Left lung (tissue), 4 donors: ENCODE measurements at regions not wholly inside any gene's neighbourhood (a gene's known extent, or its start where the extent isn't known, plus 50 kb on each side); places are given as distances from the start of the nearest gene placed in this dataset.

ENCODE experiments used
- ATAC-seq: fragments of 200-7000 bp; cut with Tn5 transposase; one replicate; pipeline ENCODE4 v1.9.1; 2020; ENCODE audit warnings: moderate library complexity
- DNase-seq, 4 donors: peaks; one replicate each; pipeline ENCODE4 v3.0.0-alpha.2; 2013 to 2020
- H3K27ac ChIP-seq, 2 donors: fragments of 200-600 bp; sonication (generic) in 1 of 2; one replicate each; pipeline versions ENCODE4 v1.5.0 to v1.8.0; 2020 to 2021
- H3K27me3 ChIP-seq, 2 donors: fragments of 200-600 bp; sonication (generic) in 1 of 2; one replicate each; pipeline versions ENCODE4 v1.5.0 to v1.8.0; 2020 to 2021
- H3K36me3 ChIP-seq, 2 donors: fragments of 200-600 bp; sonication (generic) in 1 of 2; one replicate each; pipeline versions ENCODE4 v1.5.0 to v1.8.0; 2020 to 2021
- H3K4me1 ChIP-seq, 2 donors: fragments of 200-600 bp; one replicate each; pipeline ENCODE4 v1.8.0; 2021
- H3K4me3 ChIP-seq, 2 donors: fragments of 200-600 bp; sonication (generic) in 1 of 2; one replicate each; pipeline versions ENCODE4 v1.5.0 to v1.8.0; 2020 to 2021; ENCODE audit warnings: mild to moderate bottlenecking in 1 of 2
- H3K9me3 ChIP-seq, 2 donors: fragments of 200-600 bp; sonication (generic) in 1 of 2; one replicate each; pipeline versions ENCODE4 v1.5.0 to v1.8.0; 2020 to 2021
- CTCF ChIP-seq, 2 donors: fragments of 200-600 bp; sonication (generic) in 1 of 2; IDR thresholded peaks; one replicate each; pipeline versions ENCODE4 v1.5.0 to v1.8.0; 2021; ENCODE audit warnings: antibody characterized with exemption in 2 of 2
- intact Hi-C, 2 donors: fragments of 100-400 bp; cut with DNase I; formaldehyde crosslinking; loops; one replicate each; pipeline versions ENCODE4 v1.11.2 to v1.14.2; 2022
- donor health status: DM: no; HTN: yes; CAD: no.
- donor health status: DM: no; HTN: no; CAD: no.

- no peak overlapping the region for H3K27ac ChIP-seq
- peaks cover 0 to 6% of the 10 kb centered on the region in 2 donors for H3K9me3 ChIP-seq
- peaks cover 0 to 3% of the 10 kb centered on the region in 2 donors for H3K4me1 ChIP-seq
- H3K27me3 ChIP-seq, result no peaks in the 10 kb centered on the region
- ATAC-seq (no peak), DNase-seq (no peak)
- intact Hi-C loops, result no loop called here
- no peak for TF ChIP-seq CTCF (IDR thresholded peaks at IDR 0.05)
- no peak overlapping the region for H3K4me3 ChIP-seq
- no peaks in the 10 kb centered on the region for H3K36me3 ChIP-seq
Measured at GRCh38 chr21:16740511-16740910, 772.3 kb upstream of the CXADR start.

GRCh38 chr21:16741141-16741665, 771.6 kb upstream of the CXADR start:
- Histone ChIP-seq H3K27ac (no peak overlapping the region), H3K4me1 (peaks cover 0 to 3% of the 10 kb centered on the region in 2 donors), H3K9me3 (no peaks in the 10 kb centered on the region), H3K36me3 (no peaks in the 10 kb centered on the region), H3K4me3 (no peak overlapping the region), H3K27me3 (no peaks in the 10 kb centered on the region)
- TF ChIP-seq CTCF (IDR thresholded peaks at IDR 0.05), result no peak
- no peak for DNase-seq
- ATAC-seq, result peak; percentile 33
- intact Hi-C loops, result no loop called here

- ATAC-seq (peak; percentile 72), DNase-seq (peak in 3 of 4 donors; percentile 32 to 77 (median 42))
- no peak overlapping the region for H3K4me3 ChIP-seq
- peaks cover 0 to 3% of the 10 kb centered on the region in 2 donors for H3K4me1 ChIP-seq
- no peaks in the 10 kb centered on the region for H3K36me3 ChIP-seq
- intact Hi-C loops, result no loop called here
- TF ChIP-seq CTCF (IDR thresholded peaks at IDR 0.05), result no peak
- H3K27me3 ChIP-seq, result no peaks in the 10 kb centered on the region
- no peak overlapping the region for H3K27ac ChIP-seq
- H3K9me3 ChIP-seq, result no peaks in the 10 kb centered on the region
Measured at GRCh38 chr21:16742131-16742641, 770.7 kb upstream of the CXADR start.

GRCh38 chr21:16742741-16743140, 770.1 kb upstream of the CXADR start:
- Histone ChIP-seq H3K9me3 (no peaks in the 10 kb centered on the region), H3K27ac (no peak overlapping the region), H3K4me1 (peaks cover 0 to 3% of the 10 kb centered on the region in 2 donors), H3K36me3 (no peaks in the 10 kb centered on the region), H3K4me3 (no peak overlapping the region), H3K27me3 (no peaks in the 10 kb centered on the region)
- intact Hi-C loops, result no loop called here
- no peak for TF ChIP-seq CTCF (IDR thresholded peaks at IDR 0.05)
- DNase-seq (no peak), ATAC-seq (no peak)

GRCh38 chr21:16743317-16743716, 769.5 kb upstream of the CXADR start:
- no peak overlapping the region for H3K27ac ChIP-seq
- no peaks in the 10 kb centered on the region for H3K36me3 ChIP-seq
- no peak for ATAC-seq
- peaks cover 0 to 3% of the 10 kb centered on the region in 2 donors for H3K4me1 ChIP-seq
- intact Hi-C loops, result no loop called here
- no peak overlapping the region for H3K4me3 ChIP-seq
- no peak for DNase-seq
- TF ChIP-seq CTCF (IDR thresholded peaks at IDR 0.05), result no peak
- H3K9me3 ChIP-seq, result no peaks in the 10 kb centered on the region
- no peaks in the 10 kb centered on the region for H3K27me3 ChIP-seq
